A549 (cell line): ENCODE measurements at regions not wholly inside any gene's neighbourhood (a gene's known extent, or its start where the extent isn't known, plus 50 kb on each side); places are given as distances from the start of the nearest gene placed in this dataset.

Source experiments
- ATAC-seq, 2 experiments: fragments of 200-7000 bp in 1 of 2; fragments of >200 bp in 1 of 2; cut with Nextera tagmentation in 1 of 2; cut with Tn5 transposase in 1 of 2; 3 replicates each; pipeline versions ENCODE4 v1.8.0 to v1.9.1; 2018 to 2020; ENCODE audit warnings: mild to moderate bottlenecking in 1 of 2, moderate library complexity in 1 of 2
- CTCF ChIA-PET: fragments of 300-600 bp; sonication (Branson Sonifier 250); formaldehyde crosslinking; extraction: SDS; loops from one replicate; lab custom pipeline; 2021; ENCODE audit warnings: antibody characterized with exemption, inconsistent platforms; lab: Yijun Ruan, JAX
- POLR2A ChIA-PET: fragments of 350-600 bp; formaldehyde crosslinking; extraction: SDS; loops from one replicate; lab custom pipeline; 2021; ENCODE audit warnings: antibody characterized with exemption, inconsistent platforms; lab: Yijun Ruan, JAX
- DNase-seq, 2 experiments: peaks; one replicate each; pipeline versions ENCODE4 v3.0.0 to v3.0.0-alpha.2; 2011 to 2016; ENCODE audit warnings: low read depth in 1 of 2, low spot score in 1 of 2
- FAIRE-seq: peaks from 2 replicates; lab custom pipeline; 2011; peaks lifted over from hg19 to GRCh38; lab: Jason Lieb, UNC
- H3K27ac ChIP-seq, 2 experiments: fragments of >200 bp; sonication (Bioruptor Twin); formaldehyde crosslinking; 3 replicates each; pipeline ENCODE4 v1.5.1; 2016 to 2017
- H3K4me1 ChIP-seq: fragments of >200 bp; sonication (Bioruptor Twin); formaldehyde crosslinking; 3 replicates; pipeline ENCODE4 v1.6.1; 2016
- H3K4me2 ChIP-seq: fragments of >200 bp; sonication (Bioruptor Twin); formaldehyde crosslinking; 3 replicates; pipeline ENCODE4 v1.6.1; 2016
- H3K4me3 ChIP-seq: fragments of >200 bp; sonication (Bioruptor Twin); formaldehyde crosslinking; 3 replicates; pipeline ENCODE4 v1.5.1; 2016
- H3K9me3 ChIP-seq: fragments of >200 bp; sonication (Bioruptor Twin); formaldehyde crosslinking; 3 replicates; pipeline ENCODE4 v1.6.1; 2016
- ATOH8 ChIP-seq: fragments of 250-450 bp; sonication (Bioruptor Pico); IDR thresholded peaks from 2 replicates; pipeline ENCODE4 v1.5.0; 2020; ENCODE audit warnings: low read depth, mild to moderate bottlenecking, moderate library complexity
- BCL3 ChIP-seq: fragments of >200 bp; sonication (Bioruptor Twin); formaldehyde crosslinking; IDR thresholded peaks from 3 replicates; pipeline ENCODE4 v1.6.1; 2016
- CBX8 ChIP-seq: fragments of 200-600 bp; sonication (generic); IDR thresholded peaks from 2 replicates; pipeline ENCODE4 v1.6.1; 2016
- CEBPB ChIP-seq, 2 experiments: fragments of >200 bp in 1 of 2; sonication (Bioruptor Twin) in 1 of 2; formaldehyde crosslinking in 1 of 2; IDR thresholded peaks; 2 replicates each; pipeline ENCODE4 v1.6.1; 2012 to 2016
- CHD4 ChIP-seq: fragments of 200-600 bp; sonication (generic); IDR thresholded peaks from 2 replicates; pipeline ENCODE4 v1.6.1; 2016; ENCODE audit warnings: antibody characterized with exemption, mild to moderate bottlenecking, borderline replicate concordance
- CTCF ChIP-seq: fragments of >200 bp; sonication (Bioruptor Twin); formaldehyde crosslinking; IDR thresholded peaks from 3 replicates; pipeline ENCODE4 v1.5.1; 2016
- EHF ChIP-seq: fragments of 250-450 bp; sonication (Bioruptor Pico); IDR thresholded peaks from 2 replicates; pipeline ENCODE4 v1.5.0; 2020; ENCODE audit warnings: mild to moderate bottlenecking
- EHMT2 ChIP-seq: fragments of 200-600 bp; sonication (generic); IDR thresholded peaks from 2 replicates; pipeline ENCODE4 v1.6.1; 2016; ENCODE audit warnings: antibody characterized with exemption, low read depth, mild to moderate bottlenecking, moderate library complexity
- GATA3 ChIP-seq: IDR thresholded peaks from 2 replicates; pipeline ENCODE4 v1.6.1; 2012; ENCODE audit warnings: borderline replicate concordance
- HDAC2 ChIP-seq: fragments of 200-600 bp; sonication (generic); IDR thresholded peaks from 2 replicates; pipeline ENCODE4 v1.6.1; 2016
- HMGXB4 ChIP-seq: fragments of 250-450 bp; sonication (Bioruptor Pico); IDR thresholded peaks from 2 replicates; pipeline ENCODE4 v1.5.0; 2021; ENCODE audit warnings: mild to moderate bottlenecking, moderate library complexity, borderline replicate concordance
- HOXA7 ChIP-seq: fragments of 250-450 bp; sonication (Bioruptor Pico); IDR thresholded peaks from 2 replicates; pipeline ENCODE4 v1.5.0; 2020; ENCODE audit warnings: mild to moderate bottlenecking, moderate library complexity
- HOXB5 ChIP-seq: fragments of 250-450 bp; sonication (Bioruptor Pico); IDR thresholded peaks from 2 replicates; pipeline ENCODE4 v1.5.0; 2020; ENCODE audit warnings: mild to moderate bottlenecking, moderate library complexity
- JUNB ChIP-seq: fragments of >200 bp; sonication (Bioruptor Twin); formaldehyde crosslinking; IDR thresholded peaks from 2 replicates; pipeline ENCODE4 v1.6.1; 2016
- MYC ChIP-seq: IDR thresholded peaks from 2 replicates; pipeline ENCODE4 v1.6.1; 2012; ENCODE audit warnings: mild to moderate bottlenecking, inconsistent platforms, low read length, improper control_type of control experiment, borderline replicate concordance
- NPAS2 ChIP-seq: fragments of 250-450 bp; sonication (Bioruptor Pico); IDR thresholded peaks from 2 replicates; pipeline ENCODE4 v1.8.0; 2022; ENCODE audit warnings: mild to moderate bottlenecking, moderate library complexity, borderline replicate concordance
- NR3C1 ChIP-seq: fragments of >200 bp; sonication (Bioruptor Twin); formaldehyde crosslinking; IDR thresholded peaks from 3 replicates; pipeline ENCODE4 v1.6.1; 2017
- POLR2AphosphoS2 ChIP-seq: conservative IDR thresholded peaks from 2 replicates; pipeline ENCODE4 v1.6.1; 2012; ENCODE audit warnings: low read length, improper control_type of control experiment, inconsistent platforms
- RCOR1 ChIP-seq: fragments of 150-350 bp; IDR thresholded peaks from 2 replicates; pipeline ENCODE4 v1.6.1; 2014; ENCODE audit warnings: antibody characterized with exemption, low read length, low read depth
- RNF2 ChIP-seq: fragments of 200-600 bp; sonication (generic); IDR thresholded peaks from 2 replicates; pipeline ENCODE4 v1.6.1; 2016; ENCODE audit warnings: low read depth, mild to moderate bottlenecking, antibody characterized with exemption, moderate library complexity, borderline replicate concordance
- SMC3 ChIP-seq: fragments of >200 bp; sonication (Bioruptor Twin); formaldehyde crosslinking; IDR thresholded peaks from 3 replicates; pipeline ENCODE4 v1.6.1; 2018; ENCODE audit warnings: inconsistent platforms
- SREBF2 ChIP-seq: fragments of 450-650 bp; IDR thresholded peaks from 2 replicates; pipeline ENCODE4 v1.6.1; 2014; ENCODE audit warnings: mild to moderate bottlenecking, moderate library complexity
- TFCP2L1 ChIP-seq: fragments of 250-450 bp; sonication (Bioruptor Pico); IDR thresholded peaks from 2 replicates; pipeline ENCODE4 v1.5.0; 2021; ENCODE audit warnings: mild to moderate bottlenecking
- ZC3H11A ChIP-seq: fragments of 450-650 bp; IDR thresholded peaks from 2 replicates; pipeline ENCODE4 v1.6.1; 2014; ENCODE audit warnings: antibody characterized with exemption, mild to moderate bottlenecking
- WGBS: methylation state at CpG from one replicate; pipeline ENCODE4 v1.1.6; 2017; ENCODE audit errors: missing lambda C conversion rate; 5-methylcytosine and 5-hydroxymethylcytosine counted together

GRCh38 chr5:1998348-1998669 is 115.6 kb upstream of the IRX4 start:
- H3K4me1 ChIP-seq, result no peaks in the 10 kb centered on the region
- ATAC-seq (no peak), DNase-seq (no peak), FAIRE-seq (no peak)
- no peak overlapping the region for H3K4me3 ChIP-seq
- POLR2A ChIA-PET, result no interaction called here
- WGBS, result 0% methylated on average over 1 of the region's 1 CpG
- TF ChIP-seq SREBF2, result no peak
- no peak for TF ChIP-seq TFCP2L1 (CRISPR knock-in tag)
- TF ChIP-seq CEBPB (IDR thresholded peaks at IDR 0.05), result no peak
- TF ChIP-seq CHD4, result no peak
- TF ChIP-seq GATA3, result no peak
- TF ChIP-seq SMC3, result no peak
- TF ChIP-seq POLR2AphosphoS2, result no peak
- TF ChIP-seq RNF2, result no peak
- TF ChIP-seq HDAC2, result no peak
- TF ChIP-seq NR3C1, result no peak
- no peak for TF ChIP-seq ATOH8
- no peak for TF ChIP-seq CTCF
- no peak for TF ChIP-seq RCOR1
- no peak for TF ChIP-seq HOXB5 (CRISPR knock-in tag)
- no peak for TF ChIP-seq NPAS2 (CRISPR knock-in tag)
- no peak for TF ChIP-seq HOXA7 (CRISPR knock-in tag)
- no peak for TF ChIP-seq BCL3
- no peak for TF ChIP-seq CBX8
- H3K4me2 ChIP-seq, result no peak overlapping the region
- CTCF ChIA-PET, result interaction anchor here (0.7 kb wide), 1 partner anchor 10 kb away, joined by 3 read pairs; no protein-coding TSS in a partner anchor
- peaks cover 2% of the 10 kb centered on the region; the same call in 1 of the 3 replicates for H3K9me3 ChIP-seq
- H3K27ac ChIP-seq, result no peak overlapping the region

- FAIRE-seq (no peak), ATAC-seq (no peak), DNase-seq (no peak)
- Histone ChIP-seq H3K4me3 (no peak overlapping the region), H3K9me3 (peaks cover 7% of the 10 kb centered on the region; the same call in 2 of the 3 replicates), H3K4me2 (no peak overlapping the region), H3K27ac (no peak overlapping the region), H3K4me1 (no peaks in the 10 kb centered on the region)
- CTCF ChIA-PET, result interaction anchor here (0.7 kb wide), 1 partner anchor 10 kb away, joined by 3 read pairs; no protein-coding TSS in a partner anchor
- POLR2A ChIA-PET, result no interaction called here
- WGBS, result 11% methylated on average over 6 of the region's 6 CpGs
- no peak for TF ChIP-seq EHMT2
- TF ChIP-seq HMGXB4 (CRISPR knock-in tag), result no peak
- TF ChIP-seq ZC3H11A, result no peak
- TF ChIP-seq MYC, result no peak
- no peak for TF ChIP-seq JUNB
- TF ChIP-seq EHF, result no peak
Measured at GRCh38 chr5:1997640-1998347, 115.1 kb upstream of the IRX4 start.
